Liver (tissue), 3 donors: ENCODE measurements at regions not wholly inside any gene's neighbourhood (a gene's known extent, or its start where the extent isn't known, plus 50 kb on each side); places are given as distances from the start of the nearest gene placed in this dataset.

Experiments used
- EGR1 ChIP-seq, 2 donors: IDR thresholded peaks; 2 replicates each; pipeline ENCODE4 v1.6.1; 2016 to 2018; ENCODE audit warnings: antibody characterized with exemption in 2 of 2, low read depth in 2 of 2
- GABPA ChIP-seq, 2 donors: IDR thresholded peaks in 1 of 2; conservative IDR thresholded peaks in 1 of 2; 2 replicates each; pipeline ENCODE4 v1.6.1; 2016; ENCODE audit warnings: antibody characterized with exemption in 2 of 2, mild to moderate bottlenecking in 1 of 2, moderate library complexity in 1 of 2
- SP1 ChIP-seq: IDR thresholded peaks from 2 replicates; pipeline ENCODE4 v1.6.1; 2018; ENCODE audit warnings: antibody characterized with exemption, mild to moderate bottlenecking
- TAF1 ChIP-seq: conservative IDR thresholded peaks from 2 replicates; pipeline ENCODE4 v1.6.1; 2016; ENCODE audit warnings: antibody characterized with exemption, mild to moderate bottlenecking
- TF ChIP-seq, protein P1 (sequence below): fragments of 150-350 bp; IDR thresholded peaks from 2 replicates; pipeline ENCODE4 v1.5.1; 2017; ENCODE audit warnings: improper control_type of control experiment, low read depth, low read length; ENCODE audit not compliant: missing input control
- TF ChIP-seq, protein P2 (sequence below): IDR thresholded peaks from 2 replicates; pipeline ENCODE4 v1.6.1; 2016; ENCODE audit warnings: antibody characterized with exemption
- donor health status: healthy.
- donor health status: healthy.

DNA sequence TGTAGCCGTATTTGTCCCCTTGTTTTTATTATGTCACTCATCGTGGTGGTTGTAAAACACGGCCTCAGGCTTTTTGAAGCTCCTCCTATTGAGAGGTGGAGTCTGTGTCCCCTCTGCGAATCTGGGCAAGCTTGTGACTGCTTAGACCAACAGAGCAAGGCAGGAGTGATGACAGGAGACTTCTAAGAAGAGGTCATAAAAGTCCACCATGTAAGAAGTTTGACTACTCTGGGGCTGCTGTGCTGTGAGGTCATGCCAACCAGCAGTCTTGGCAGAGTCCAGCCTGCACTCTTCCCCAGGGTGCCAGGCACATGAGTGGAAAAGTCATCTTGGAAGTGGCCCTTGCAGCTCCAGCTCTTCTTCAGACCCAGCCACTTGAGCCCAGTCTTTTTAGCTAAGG, 83.8 kb upstream of the SPTBN1 start:
- TF ChIP-seq, protein P1, sequence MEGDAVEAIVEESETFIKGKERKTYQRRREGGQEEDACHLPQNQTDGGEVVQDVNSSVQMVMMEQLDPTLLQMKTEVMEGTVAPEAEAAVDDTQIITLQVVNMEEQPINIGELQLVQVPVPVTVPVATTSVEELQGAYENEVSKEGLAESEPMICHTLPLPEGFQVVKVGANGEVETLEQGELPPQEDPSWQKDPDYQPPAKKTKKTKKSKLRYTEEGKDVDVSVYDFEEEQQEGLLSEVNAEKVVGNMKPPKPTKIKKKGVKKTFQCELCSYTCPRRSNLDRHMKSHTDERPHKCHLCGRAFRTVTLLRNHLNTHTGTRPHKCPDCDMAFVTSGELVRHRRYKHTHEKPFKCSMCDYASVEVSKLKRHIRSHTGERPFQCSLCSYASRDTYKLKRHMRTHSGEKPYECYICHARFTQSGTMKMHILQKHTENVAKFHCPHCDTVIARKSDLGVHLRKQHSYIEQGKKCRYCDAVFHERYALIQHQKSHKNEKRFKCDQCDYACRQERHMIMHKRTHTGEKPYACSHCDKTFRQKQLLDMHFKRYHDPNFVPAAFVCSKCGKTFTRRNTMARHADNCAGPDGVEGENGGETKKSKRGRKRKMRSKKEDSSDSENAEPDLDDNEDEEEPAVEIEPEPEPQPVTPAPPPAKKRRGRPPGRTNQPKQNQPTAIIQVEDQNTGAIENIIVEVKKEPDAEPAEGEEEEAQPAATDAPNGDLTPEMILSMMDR = no peak
- TF ChIP-seq GABPA (IDR thresholded peaks at IDR 0.05 in 1 of 2, conservative IDR thresholded peaks at IDR 0.05 in 1 of 2) (no peak), EGR1 (IDR thresholded peaks at IDR 0.05; ENCODE audit: low read depth in 2 of 2) (no peak), TAF1 (no peak), SP1 (no peak)
- TF ChIP-seq, protein P2, sequence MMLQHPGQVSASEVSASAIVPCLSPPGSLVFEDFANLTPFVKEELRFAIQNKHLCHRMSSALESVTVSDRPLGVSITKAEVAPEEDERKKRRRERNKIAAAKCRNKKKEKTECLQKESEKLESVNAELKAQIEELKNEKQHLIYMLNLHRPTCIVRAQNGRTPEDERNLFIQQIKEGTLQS = no peak
